Medulla oblongata (tissue), 1 donor: ENCODE measurements at regions not wholly inside any gene's neighbourhood (a gene's known extent, or its start where the extent isn't known, plus 50 kb on each side); places are given as distances from the start of the nearest gene placed in this dataset.
"Not testable (repeated sequence)": the region's sequence is repeated elsewhere in the genome, so short reads cannot be mapped to it uniquely, and the experiment has no call there.

Experiments
- DNase-seq: peaks from one replicate; pipeline ENCODE4 v3.0.0-alpha.2; 2015; ENCODE audit errors: extremely low spot score

- DNase-seq = no peak
Measured at GRCh38 chr1:239112101-239112935, 274.1 kb upstream of the CHRM3 start.

GRCh38 chr1:239107676-239108075 lies 278.7 kb upstream of the CHRM3 start:
- no peak for DNase-seq

GRCh38 chr1:239106689-239107088 lies 279.7 kb upstream of the CHRM3 start:
- DNase-seq = not testable (repeated sequence)

- no peak for DNase-seq
Measured at GRCh38 chr1:239098400-239099037, 287.8 kb upstream of the CHRM3 start.

GRCh38 chr1:239091537-239091936 lies 294.8 kb upstream of the CHRM3 start:
- DNase-seq = no peak

- DNase-seq = no peak
Measured at GRCh38 chr1:239084459-239085080, 301.8 kb upstream of the CHRM3 start.

GRCh38 chr1:239081947-239082346 lies 304.4 kb upstream of the CHRM3 start:
- not testable (repeated sequence) for DNase-seq

GRCh38 chr1:239067480-239067879 lies 318.9 kb upstream of the CHRM3 start:
- DNase-seq = no peak

- DNase-seq = no peak
Measured at GRCh38 chr1:239067058-239067457, 319.3 kb upstream of the CHRM3 start.

- no peak for DNase-seq
Measured at GRCh38 chr1:239061770-239062169, 324.6 kb upstream of the CHRM3 start.

GRCh38 chr1:239058190-239058589 lies 328.2 kb upstream of the CHRM3 start:
- DNase-seq = no peak

- DNase-seq = no peak
Measured at GRCh38 chr1:239056940-239057339, 329.4 kb upstream of the CHRM3 start.

- no peak for DNase-seq
Measured at GRCh38 chr1:239053279-239053678, 333.1 kb upstream of the CHRM3 start.

GRCh38 chr1:239049571-239049970 lies 336.8 kb upstream of the CHRM3 start:
- no peak for DNase-seq

- DNase-seq = no peak
Measured at GRCh38 chr1:239044829-239045228, 341.5 kb upstream of the CHRM3 start.

- DNase-seq = no peak
Measured at GRCh38 chr1:239040523-239040922, 345.8 kb upstream of the CHRM3 start.

GRCh38 chr1:239031310-239031709 lies 355.1 kb upstream of the CHRM3 start:
- DNase-seq = no peak

- no peak for DNase-seq
Measured at GRCh38 chr1:239025997-239026694, 360.2 kb upstream of the CHRM3 start.

- no peak for DNase-seq
Measured at GRCh38 chr1:239025223-239025622, 361.1 kb upstream of the CHRM3 start.

GRCh38 chr1:239023732-239024360 lies 362.5 kb upstream of the CHRM3 start:
- DNase-seq = no peak

- DNase-seq = no peak
Measured at GRCh38 chr1:239016337-239016736, 370.0 kb upstream of the CHRM3 start.

- DNase-seq = no peak
Measured at GRCh38 chr1:239011382-239011781, 375.0 kb upstream of the CHRM3 start.
